SK-N-SH (cell line): ENCODE measurements at regions not wholly inside any gene's neighbourhood (a gene's known extent, or its start where the extent isn't known, plus 50 kb on each side); places are given as distances from the start of the nearest gene placed in this dataset.

Experiments used
- USF2 ChIP-seq: fragments of 150-350 bp; IDR thresholded peaks from 2 replicates; pipeline ENCODE4 v1.6.1; 2017; ENCODE audit warnings: antibody characterized with exemption, low read length, low read depth, borderline replicate concordance
- TF ChIP-seq, protein P1 (sequence below): fragments of 200-600 bp; sonication (generic); IDR thresholded peaks from 2 replicates; pipeline ENCODE4 v1.6.1; 2017; ENCODE audit warnings: antibody characterized with exemption, mild to moderate bottlenecking, moderate library complexity

DNA sequence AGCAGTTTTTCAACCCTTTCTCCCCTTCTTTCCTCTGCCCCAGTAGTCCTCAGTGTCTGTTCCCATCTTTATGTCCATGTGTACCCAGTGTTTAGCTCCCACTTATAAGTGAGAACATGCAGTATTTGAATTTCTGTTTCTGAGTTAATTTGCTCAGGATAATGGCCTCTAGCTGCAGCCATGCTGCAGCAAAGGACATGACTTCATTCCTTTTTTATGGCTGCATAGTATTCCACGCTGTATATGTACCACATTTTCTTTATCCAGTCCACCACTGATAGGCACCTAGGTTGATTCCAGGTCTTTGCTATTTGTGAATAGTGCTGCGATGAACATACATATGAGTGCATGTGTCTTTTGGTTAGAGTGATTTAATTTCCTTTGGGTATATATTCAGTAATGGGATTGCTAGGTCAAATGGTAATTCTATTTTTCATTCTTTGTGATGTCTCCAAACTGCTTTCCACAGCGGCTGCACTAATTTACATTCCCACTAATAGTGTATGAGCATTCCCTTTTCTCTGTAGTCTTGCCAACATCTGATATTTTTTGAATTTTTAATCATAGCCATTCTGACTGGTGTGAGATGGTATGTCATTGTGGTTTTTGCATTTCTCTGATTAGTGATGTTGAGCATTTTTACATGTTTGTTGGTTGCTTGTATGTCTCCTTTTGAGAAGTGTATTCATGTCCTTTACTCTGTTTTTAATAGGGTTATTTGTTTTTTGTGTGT lies 54.6 kb upstream of the ANK2 start:
- TF ChIP-seq, protein P1, sequence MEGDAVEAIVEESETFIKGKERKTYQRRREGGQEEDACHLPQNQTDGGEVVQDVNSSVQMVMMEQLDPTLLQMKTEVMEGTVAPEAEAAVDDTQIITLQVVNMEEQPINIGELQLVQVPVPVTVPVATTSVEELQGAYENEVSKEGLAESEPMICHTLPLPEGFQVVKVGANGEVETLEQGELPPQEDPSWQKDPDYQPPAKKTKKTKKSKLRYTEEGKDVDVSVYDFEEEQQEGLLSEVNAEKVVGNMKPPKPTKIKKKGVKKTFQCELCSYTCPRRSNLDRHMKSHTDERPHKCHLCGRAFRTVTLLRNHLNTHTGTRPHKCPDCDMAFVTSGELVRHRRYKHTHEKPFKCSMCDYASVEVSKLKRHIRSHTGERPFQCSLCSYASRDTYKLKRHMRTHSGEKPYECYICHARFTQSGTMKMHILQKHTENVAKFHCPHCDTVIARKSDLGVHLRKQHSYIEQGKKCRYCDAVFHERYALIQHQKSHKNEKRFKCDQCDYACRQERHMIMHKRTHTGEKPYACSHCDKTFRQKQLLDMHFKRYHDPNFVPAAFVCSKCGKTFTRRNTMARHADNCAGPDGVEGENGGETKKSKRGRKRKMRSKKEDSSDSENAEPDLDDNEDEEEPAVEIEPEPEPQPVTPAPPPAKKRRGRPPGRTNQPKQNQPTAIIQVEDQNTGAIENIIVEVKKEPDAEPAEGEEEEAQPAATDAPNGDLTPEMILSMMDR = no peak
- TF ChIP-seq USF2 = no peak
